ENCODE measurements at regions not wholly inside any gene's neighbourhood (a gene's known extent, or its start where the extent isn't known, plus 50 kb on each side); places are given as distances from the start of the nearest gene placed in this dataset.
"Not testable (repeated sequence)": the region's sequence is repeated elsewhere in the genome, so short reads cannot be mapped to it uniquely, and the experiment has no call there.

- DNase-seq (ENCODE audit: low read depth in 4 of 4, low spot score in 2 of 4) = not testable (repeated sequence)
These were observed 194.7 kb downstream of the BANP start for GRCh38 chr16:88145824-88146405.

- not testable (repeated sequence) for DNase-seq (ENCODE audit: low read depth in 4 of 4, low spot score in 2 of 4)
These were observed 196.8 kb downstream of the BANP start for GRCh38 chr16:88148078-88148477.

- not testable (repeated sequence) for DNase-seq (ENCODE audit: low read depth in 4 of 4, low spot score in 2 of 4)
These were observed 197.4 kb downstream of the BANP start for GRCh38 chr16:88148682-88149081.

GRCh38 chr16:88149158-88149603 is 197.9 kb downstream of the BANP start:
- not testable (repeated sequence) for DNase-seq (ENCODE audit: low read depth in 4 of 4, low spot score in 2 of 4)

- not testable (repeated sequence) for DNase-seq (ENCODE audit: low read depth in 4 of 4, low spot score in 2 of 4)
These were observed 198.4 kb downstream of the BANP start for GRCh38 chr16:88149663-88150062.

- DNase-seq (ENCODE audit: low read depth in 4 of 4, low spot score in 2 of 4) = not testable (repeated sequence)
These were observed 199.4 kb downstream of the BANP start for GRCh38 chr16:88150456-88151128.

- not testable (repeated sequence) for DNase-seq (ENCODE audit: low read depth in 4 of 4, low spot score in 2 of 4)
These were observed 199.9 kb downstream of the BANP start for GRCh38 chr16:88151129-88151499.

GRCh38 chr16:88151859-88152843 is 200.9 kb downstream of the BANP start:
- not testable (repeated sequence) for DNase-seq (ENCODE audit: low read depth in 4 of 4, low spot score in 2 of 4)

GRCh38 chr16:88152879-88153278 is 201.6 kb downstream of the BANP start:
- not testable (repeated sequence) for DNase-seq (ENCODE audit: low read depth in 4 of 4, low spot score in 2 of 4)

- DNase-seq (ENCODE audit: low read depth in 4 of 4, low spot score in 2 of 4) = not testable (repeated sequence)
These were observed 202.3 kb downstream of the BANP start for GRCh38 chr16:88153516-88153915.

- DNase-seq (ENCODE audit: low read depth in 4 of 4, low spot score in 2 of 4) = not testable (repeated sequence)
These were observed 203.7 kb downstream of the BANP start for GRCh38 chr16:88154886-88155285.

- not testable (repeated sequence) for DNase-seq (ENCODE audit: low read depth in 4 of 4, low spot score in 2 of 4)
These were observed 204.4 kb downstream of the BANP start for GRCh38 chr16:88155681-88156080.

GRCh38 chr16:88156640-88157283 is 205.5 kb downstream of the BANP start:
- not testable (repeated sequence) for DNase-seq (ENCODE audit: low read depth in 4 of 4, low spot score in 2 of 4)

- not testable (repeated sequence) for DNase-seq (ENCODE audit: low read depth in 4 of 4, low spot score in 2 of 4)
These were observed 206.5 kb downstream of the BANP start for GRCh38 chr16:88157686-88158085.

- DNase-seq (ENCODE audit: low read depth in 4 of 4, low spot score in 2 of 4) = not testable (repeated sequence)
These were observed 207.2 kb downstream of the BANP start for GRCh38 chr16:88158256-88159045.

- not testable (repeated sequence) for DNase-seq (ENCODE audit: low read depth in 4 of 4, low spot score in 2 of 4)
These were observed 208.0 kb downstream of the BANP start for GRCh38 chr16:88159046-88159896.

GRCh38 chr16:88159897-88160335 is 208.7 kb downstream of the BANP start:
- DNase-seq (ENCODE audit: low read depth in 4 of 4, low spot score in 2 of 4) = not testable (repeated sequence)

- DNase-seq (ENCODE audit: low read depth in 4 of 4, low spot score in 2 of 4) = not testable (repeated sequence)
These were observed 210.0 kb downstream of the BANP start for GRCh38 chr16:88161191-88161590.
